ENCODE measurements at regions not wholly inside any gene's neighbourhood (a gene's known extent, or its start where the extent isn't known, plus 50 kb on each side); places are given as distances from the start of the nearest gene placed in this dataset.

DNA sequence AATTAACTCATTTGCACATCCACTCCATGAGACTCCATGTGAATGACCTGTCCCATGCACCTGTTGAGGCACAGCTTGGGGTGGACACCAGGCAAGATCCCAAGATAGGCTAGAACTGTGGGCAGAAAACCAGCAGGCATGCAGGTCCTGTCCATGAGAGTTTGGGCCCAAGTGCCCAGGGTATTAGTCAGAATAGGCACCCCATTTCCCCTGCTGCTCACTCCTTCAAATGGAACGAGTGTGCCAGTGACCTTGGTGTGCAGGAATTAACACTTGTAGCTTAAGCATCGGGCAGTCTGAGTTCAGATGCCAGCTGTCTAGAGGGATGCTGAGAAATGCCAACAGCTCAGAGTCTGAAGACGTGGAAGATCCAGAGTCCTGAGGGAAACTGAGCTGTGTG lies 254.1 kb upstream of the GLI3 start:
- Histone ChIP-seq H3K27ac (peak overlapping the region in 1 of 4 donors; percentile 3), H3K4me1 (peaks cover 11 to 29% (median 11%) of the 10 kb centered on the region in 3 donors)
- WGBS, 2 donors (ENCODE audit: low coverage in 1 of 2) = 84% methylated on average over 3 of the region's 3 CpGs; no CpG with 5 or more reads in 1 of the 2 donors

DNA sequence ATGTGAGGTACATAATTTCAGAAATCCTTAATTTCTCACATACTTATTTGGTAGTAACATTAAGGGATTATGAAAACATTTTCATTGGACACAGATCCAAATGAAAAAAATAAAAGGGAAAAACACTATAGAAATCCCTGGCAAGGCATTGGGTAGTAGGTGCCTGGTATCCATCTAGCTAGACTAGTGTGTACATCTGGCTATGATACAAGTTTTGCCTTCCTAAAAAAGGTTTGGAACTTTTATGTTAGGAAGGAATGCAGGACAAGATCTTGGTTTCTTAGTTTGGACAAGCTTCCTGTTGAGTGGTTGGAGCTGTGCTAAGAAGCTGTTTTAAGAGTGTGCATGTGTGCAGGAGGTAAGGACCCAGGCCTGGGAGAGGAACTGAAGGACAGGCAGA lies 252.3 kb upstream of the GLI3 start:
- H3K27ac ChIP-seq = no peak overlapping the region
- no peak for TF ChIP-seq POLR2AphosphoS5 (IDR thresholded peaks at IDR 0.05)
- TF ChIP-seq EP300 (IDR thresholded peaks at IDR 0.05) = no peak
- TF ChIP-seq POLR2A (IDR thresholded peaks at IDR 0.05) = no peak
- TF ChIP-seq, protein P1, sequence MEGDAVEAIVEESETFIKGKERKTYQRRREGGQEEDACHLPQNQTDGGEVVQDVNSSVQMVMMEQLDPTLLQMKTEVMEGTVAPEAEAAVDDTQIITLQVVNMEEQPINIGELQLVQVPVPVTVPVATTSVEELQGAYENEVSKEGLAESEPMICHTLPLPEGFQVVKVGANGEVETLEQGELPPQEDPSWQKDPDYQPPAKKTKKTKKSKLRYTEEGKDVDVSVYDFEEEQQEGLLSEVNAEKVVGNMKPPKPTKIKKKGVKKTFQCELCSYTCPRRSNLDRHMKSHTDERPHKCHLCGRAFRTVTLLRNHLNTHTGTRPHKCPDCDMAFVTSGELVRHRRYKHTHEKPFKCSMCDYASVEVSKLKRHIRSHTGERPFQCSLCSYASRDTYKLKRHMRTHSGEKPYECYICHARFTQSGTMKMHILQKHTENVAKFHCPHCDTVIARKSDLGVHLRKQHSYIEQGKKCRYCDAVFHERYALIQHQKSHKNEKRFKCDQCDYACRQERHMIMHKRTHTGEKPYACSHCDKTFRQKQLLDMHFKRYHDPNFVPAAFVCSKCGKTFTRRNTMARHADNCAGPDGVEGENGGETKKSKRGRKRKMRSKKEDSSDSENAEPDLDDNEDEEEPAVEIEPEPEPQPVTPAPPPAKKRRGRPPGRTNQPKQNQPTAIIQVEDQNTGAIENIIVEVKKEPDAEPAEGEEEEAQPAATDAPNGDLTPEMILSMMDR (IDR thresholded peaks at IDR 0.05) = no peak
- no peaks in the 10 kb centered on the region for H3K36me3 ChIP-seq
- ATAC-seq = no peak
- H3K4me3 ChIP-seq = no peak overlapping the region
- no peaks in the 10 kb centered on the region for H3K27me3 ChIP-seq
- peaks cover 1 to 24% (median 11%) of the 10 kb centered on the region in 3 donors for H3K4me1 ChIP-seq
- no peaks in the 10 kb centered on the region for H3K9me3 ChIP-seq

More for the DNA sequence above, 254.1 kb upstream of the GLI3 start:
- TF ChIP-seq EP300 (IDR thresholded peaks at IDR 0.05) (no peak), POLR2AphosphoS5 (IDR thresholded peaks at IDR 0.05) (no peak), POLR2A (IDR thresholded peaks at IDR 0.05) (no peak)
- ATAC-seq = no peak
- Histone ChIP-seq H3K4me3 (no peak overlapping the region), H3K36me3 (no peaks in the 10 kb centered on the region), H3K9me3 (no peaks in the 10 kb centered on the region), H3K27me3 (no peaks in the 10 kb centered on the region)

DNA sequence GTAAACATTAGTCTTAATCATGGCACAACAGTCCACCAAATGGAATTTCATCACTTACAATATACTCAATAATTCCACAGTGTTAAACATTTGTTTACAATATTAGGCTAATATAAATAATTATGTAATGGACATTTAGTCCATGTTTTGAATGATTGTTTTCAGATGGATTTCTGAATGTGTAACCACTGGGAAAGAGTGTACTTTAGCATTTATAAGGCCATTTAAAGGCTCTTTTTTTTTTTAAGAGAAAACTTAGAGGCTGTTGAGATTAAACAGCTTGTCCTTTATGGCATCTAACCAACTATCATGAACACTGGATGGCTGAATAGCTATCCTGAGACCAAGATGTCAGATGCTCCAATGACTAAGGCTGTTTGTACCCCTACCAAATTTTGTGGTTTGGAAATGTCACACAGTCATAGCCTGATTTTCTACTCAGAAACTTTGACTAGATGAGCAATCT lies 248.3 kb upstream of the GLI3 start:
- Histone ChIP-seq H3K27ac (peak overlapping the region in 1 of 4 donors; percentile 0), H3K36me3 (no peaks in the 10 kb centered on the region), H3K27me3 (no peaks in the 10 kb centered on the region), H3K9me3 (no peaks in the 10 kb centered on the region), H3K4me3 (no peak overlapping the region), H3K4me1 (peaks cover 0 to 14% (median 3%) of the 10 kb centered on the region in 3 donors)
- peak; percentile 35 for ATAC-seq
- TF ChIP-seq, protein P1 (IDR thresholded peaks at IDR 0.05) = no peak
- TF ChIP-seq EP300 (IDR thresholded peaks at IDR 0.05) (no peak), POLR2A (IDR thresholded peaks at IDR 0.05) (no peak), POLR2AphosphoS5 (IDR thresholded peaks at IDR 0.05) (peak; percentile 38)

DNA sequence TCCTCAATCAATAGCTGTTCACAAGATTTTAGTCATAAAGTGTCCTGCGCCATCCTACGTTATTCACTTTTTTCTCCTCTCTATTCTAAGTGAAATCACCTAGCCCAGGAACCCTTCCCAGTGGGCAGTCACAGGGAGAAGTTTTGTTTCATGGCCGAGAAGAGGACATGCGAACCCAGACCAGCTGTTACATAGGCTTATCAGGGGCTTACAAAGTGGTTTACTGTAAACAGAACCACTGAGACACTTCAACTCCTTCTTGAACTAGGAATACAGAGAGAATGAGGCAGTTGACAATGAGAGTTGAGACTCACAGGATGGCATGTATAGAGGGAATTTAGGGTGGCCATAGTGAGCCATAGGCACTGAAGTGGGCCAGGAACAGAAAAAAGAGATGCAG lies 246.9 kb upstream of the GLI3 start:
- WGBS, 2 donors (ENCODE audit: low coverage in 1 of 2) = 94 to 96% methylated on average over 4 of the region's 4 CpGs
- no peak overlapping the region for H3K27ac ChIP-seq
- TF ChIP-seq, protein P1 (IDR thresholded peaks at IDR 0.05) = no peak
- TF ChIP-seq EP300 (IDR thresholded peaks at IDR 0.05) = no peak
- no peak for TF ChIP-seq POLR2A (IDR thresholded peaks at IDR 0.05)
- no peak for TF ChIP-seq POLR2AphosphoS5 (IDR thresholded peaks at IDR 0.05)

GRCh38 chr7:42479816-42480633 lies 243.0 kb upstream of the GLI3 start:
- TF ChIP-seq POLR2AphosphoS5 (IDR thresholded peaks at IDR 0.05) (peak; percentile 18), POLR2A (IDR thresholded peaks at IDR 0.05) (no peak), EP300 (IDR thresholded peaks at IDR 0.05) (no peak)
- TF ChIP-seq, protein P1 (IDR thresholded peaks at IDR 0.05) = peak in 1 of 4 experiments; percentile 5
- Histone ChIP-seq H3K4me1 (peaks cover 0 to 18% (median 5%) of the 10 kb centered on the region in 3 donors), H3K27ac (peak overlapping the region; percentile 29 to 67 (median 48)), H3K9me3 (no peaks in the 10 kb centered on the region), H3K36me3 (no peaks in the 10 kb centered on the region), H3K4me3 (no peak overlapping the region), H3K27me3 (no peaks in the 10 kb centered on the region)
- 31 to 38% methylated on average over 6 to 9 of the region's 9 CpGs for whole genome bisulfite sequencing, 2 donors (ENCODE audit: low coverage in 1 of 2)
- ATAC-seq = peak; percentile 74

More for the DNA sequence above, 246.9 kb upstream of the GLI3 start:
- Histone ChIP-seq H3K4me3 (no peak overlapping the region), H3K36me3 (no peaks in the 10 kb centered on the region), H3K27me3 (no peaks in the 10 kb centered on the region), H3K4me1 (peaks cover 0 to 26% (median 5%) of the 10 kb centered on the region in 3 donors), H3K9me3 (no peaks in the 10 kb centered on the region)
- ATAC-seq = no peak

Data from gastroesophageal sphincter (tissue), 4 donors.